WTC11 (cell line): ENCODE measurements at regions not wholly inside any gene's neighbourhood (a gene's known extent, or its start where the extent isn't known, plus 50 kb on each side); places are given as distances from the start of the nearest gene placed in this dataset.
A peak's percentile ranks its signal among the peaks of the same experiment; 100 is the strongest.

Experiments
- ATAC-seq: fragments of 200-7000 bp; cut with Tn5 transposase; 2 replicates; pipeline ENCODE4 v1.10.0; 2021; ENCODE audit warnings: mild to moderate bottlenecking, moderate library complexity
- CTCF ChIA-PET: fragments of 300-600 bp; sonication (Branson Sonifier 250); formaldehyde crosslinking; loops from one replicate; lab custom pipeline; 2021; ENCODE audit warnings: antibody characterized with exemption; lab: Charles Lee
- POLR2A ChIA-PET: fragments of 350-600 bp; sonication (Branson Sonifier 250); formaldehyde crosslinking; loops from one replicate; lab custom pipeline; 2021; ENCODE audit warnings: antibody characterized with exemption; lab: Charles Lee
- DNase-seq: peaks from one replicate; pipeline ENCODE4 v3.0.0; 2021; ENCODE audit warnings: low spot score
- H3K27ac Mint-ChIP-seq: 2 replicates; pipeline ENCODE4 v1.8.0; 2021; ENCODE audit warnings: mixed read lengths
- H3K27me3 Mint-ChIP-seq: 2 replicates; pipeline ENCODE4 v1.8.0; 2021; ENCODE audit warnings: low read depth, mild to moderate bottlenecking, moderate library complexity, mixed read lengths
- H3K36me3 Mint-ChIP-seq: 2 replicates; pipeline ENCODE4 v1.8.0; 2021; ENCODE audit warnings: mixed read lengths
- H3K4me1 Mint-ChIP-seq: 2 replicates; pipeline ENCODE4 v1.8.0; 2022; ENCODE audit warnings: mixed read lengths
- H3K4me3 Mint-ChIP-seq: 2 replicates; pipeline ENCODE4 v1.8.0; 2021; ENCODE audit warnings: mild to moderate bottlenecking, moderate library complexity, mixed read lengths
- H3K9me3 Mint-ChIP-seq: 2 replicates; pipeline ENCODE4 v1.8.0; 2021; ENCODE audit warnings: mixed read lengths
- ARID4B ChIP-seq: sonication (generic); formaldehyde crosslinking; IDR thresholded peaks from 2 replicates; pipeline ENCODE4 v1.8.0; 2023; ENCODE audit warnings: missing genetic modification reagents, mild to moderate bottlenecking, borderline replicate concordance
- E2F5 ChIP-seq: sonication (generic); formaldehyde crosslinking; IDR thresholded peaks from 2 replicates; pipeline ENCODE4 v1.8.1; 2022; ENCODE audit warnings: mild to moderate bottlenecking, moderate library complexity, missing genetic modification reagents
- ELF4 ChIP-seq: sonication (generic); formaldehyde crosslinking; IDR thresholded peaks from 2 replicates; pipeline ENCODE4 v1.8.1; 2022; ENCODE audit warnings: low read depth, mild to moderate bottlenecking, moderate library complexity, missing genetic modification reagents
- ETV6 ChIP-seq: sonication (generic); formaldehyde crosslinking; IDR thresholded peaks from 2 replicates; pipeline ENCODE4 v1.8.1; 2022; ENCODE audit warnings: mild to moderate bottlenecking, missing genetic modification reagents
- FOXJ3 ChIP-seq: sonication (generic); formaldehyde crosslinking; IDR thresholded peaks from 2 replicates; pipeline ENCODE4 v1.9.0; 2021; ENCODE audit warnings: missing genetic modification reagents, mild to moderate bottlenecking, borderline replicate concordance
- GABPB1 ChIP-seq: sonication (generic); formaldehyde crosslinking; IDR thresholded peaks from 2 replicates; pipeline ENCODE4 v1.8.1; 2023; ENCODE audit warnings: mild to moderate bottlenecking, missing genetic modification reagents
- MXD4 ChIP-seq: fragments of 250-450 bp; sonication (Bioruptor Pico); IDR thresholded peaks from 2 replicates; pipeline ENCODE4 v1.8.0; 2021; ENCODE audit warnings: mild to moderate bottlenecking, moderate library complexity, borderline replicate concordance
- NR2C2 ChIP-seq: sonication (generic); formaldehyde crosslinking; IDR thresholded peaks from 2 replicates; pipeline ENCODE4 v1.8.0; 2022; ENCODE audit warnings: mild to moderate bottlenecking, missing genetic modification reagents
- PRRX2 ChIP-seq: fragments of 250-450 bp; sonication (Bioruptor Pico); IDR thresholded peaks from 2 replicates; pipeline ENCODE4 v1.8.0; 2021; ENCODE audit warnings: mild to moderate bottlenecking
- SMAD3 ChIP-seq: sonication (generic); formaldehyde crosslinking; IDR thresholded peaks from 2 replicates; pipeline ENCODE4 v1.8.0; 2022; ENCODE audit warnings: missing genetic modification reagents, mild to moderate bottlenecking, borderline replicate concordance
- TEAD4 ChIP-seq: sonication (generic); formaldehyde crosslinking; IDR thresholded peaks from 2 replicates; pipeline ENCODE4 v1.8.0; 2022; ENCODE audit warnings: mild to moderate bottlenecking, missing genetic modification reagents
- ZNF138 ChIP-seq: sonication (generic); formaldehyde crosslinking; conservative IDR thresholded peaks from 2 replicates; pipeline ENCODE4 v1.8.1; 2022; ENCODE audit warnings: mild to moderate bottlenecking, moderate library complexity, missing genetic modification reagents
- ZNF219 ChIP-seq: sonication (generic); formaldehyde crosslinking; IDR thresholded peaks from 2 replicates; pipeline ENCODE4 v1.8.0; 2023; ENCODE audit warnings: missing genetic modification reagents, mild to moderate bottlenecking, borderline replicate concordance
- ZNF263 ChIP-seq: sonication (generic); formaldehyde crosslinking; IDR thresholded peaks from 2 replicates; pipeline ENCODE4 v1.8.1; 2022; ENCODE audit warnings: low read depth, mild to moderate bottlenecking, moderate library complexity, missing genetic modification reagents
- TF ChIP-seq, protein P1 (sequence below): sonication (generic); formaldehyde crosslinking; IDR thresholded peaks from 2 replicates; pipeline ENCODE4 v1.8.0; 2022; ENCODE audit warnings: missing genetic modification reagents
- TF ChIP-seq, protein P2 (sequence below): sonication (generic); formaldehyde crosslinking; IDR thresholded peaks from 2 replicates; pipeline ENCODE4 v1.8.1; 2023; ENCODE audit warnings: mild to moderate bottlenecking, missing genetic modification reagents, moderate library complexity
- TF ChIP-seq, protein P3 (sequence below): sonication (generic); formaldehyde crosslinking; IDR thresholded peaks from 2 replicates; pipeline ENCODE4 v1.8.0; 2022; ENCODE audit warnings: mild to moderate bottlenecking, missing genetic modification reagents
- TF ChIP-seq, protein P4 (sequence below): fragments of 250-450 bp; sonication (Bioruptor Pico); IDR thresholded peaks from 2 replicates; pipeline ENCODE4 v1.9.0; 2021; ENCODE audit warnings: moderate library complexity, mild to moderate bottlenecking, inconsistent platforms, borderline replicate concordance
- TF ChIP-seq, protein P5 (sequence below): sonication (generic); formaldehyde crosslinking; IDR thresholded peaks from 2 replicates; pipeline ENCODE4 v1.8.0; 2022; ENCODE audit warnings: mild to moderate bottlenecking, missing genetic modification reagents

DNA sequence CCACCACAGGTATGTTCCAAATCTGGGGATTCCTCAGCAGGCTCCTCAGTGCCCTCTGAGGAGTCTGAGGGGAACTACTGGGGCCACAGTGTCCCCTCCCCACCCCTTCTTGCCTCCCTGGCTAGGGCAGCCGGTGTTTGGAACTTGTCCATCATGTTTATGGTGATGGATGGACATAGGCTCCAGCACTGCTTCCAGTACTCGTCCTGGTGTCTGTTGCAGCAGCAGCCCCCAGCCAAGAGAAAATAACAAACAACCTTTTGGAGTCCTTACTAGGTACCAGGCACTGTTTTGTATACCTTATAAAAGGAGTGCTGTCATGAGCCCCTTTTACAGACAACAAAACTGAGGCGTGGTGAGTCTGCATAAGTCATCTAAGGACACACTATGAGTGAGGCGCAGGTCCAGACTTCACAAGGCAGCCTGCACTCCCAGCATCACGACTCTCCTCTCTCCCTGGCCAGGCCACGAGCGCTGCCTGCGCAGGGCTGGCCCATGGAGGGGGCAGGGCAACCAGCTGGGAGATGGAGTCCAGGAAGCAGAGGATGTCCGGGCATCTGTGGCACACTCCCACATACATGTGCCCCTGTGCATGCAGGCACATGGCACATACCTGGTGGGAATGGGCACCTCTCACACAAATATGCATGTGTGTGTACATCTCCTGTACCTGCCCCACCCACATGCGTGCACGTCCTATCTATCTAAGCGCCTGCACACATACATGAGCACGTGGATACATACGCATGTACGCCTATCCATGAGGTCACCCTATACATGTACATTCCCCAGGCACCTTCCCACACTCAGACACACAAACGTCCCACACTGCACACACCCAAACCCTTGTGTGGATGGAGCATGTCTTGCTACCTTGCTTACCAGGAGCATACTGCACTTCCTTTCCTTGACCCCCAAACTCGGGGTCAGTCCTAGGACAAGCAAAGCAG is 152.7 kb downstream of the VEGFA start (continued):
- TF ChIP-seq, protein P1, sequence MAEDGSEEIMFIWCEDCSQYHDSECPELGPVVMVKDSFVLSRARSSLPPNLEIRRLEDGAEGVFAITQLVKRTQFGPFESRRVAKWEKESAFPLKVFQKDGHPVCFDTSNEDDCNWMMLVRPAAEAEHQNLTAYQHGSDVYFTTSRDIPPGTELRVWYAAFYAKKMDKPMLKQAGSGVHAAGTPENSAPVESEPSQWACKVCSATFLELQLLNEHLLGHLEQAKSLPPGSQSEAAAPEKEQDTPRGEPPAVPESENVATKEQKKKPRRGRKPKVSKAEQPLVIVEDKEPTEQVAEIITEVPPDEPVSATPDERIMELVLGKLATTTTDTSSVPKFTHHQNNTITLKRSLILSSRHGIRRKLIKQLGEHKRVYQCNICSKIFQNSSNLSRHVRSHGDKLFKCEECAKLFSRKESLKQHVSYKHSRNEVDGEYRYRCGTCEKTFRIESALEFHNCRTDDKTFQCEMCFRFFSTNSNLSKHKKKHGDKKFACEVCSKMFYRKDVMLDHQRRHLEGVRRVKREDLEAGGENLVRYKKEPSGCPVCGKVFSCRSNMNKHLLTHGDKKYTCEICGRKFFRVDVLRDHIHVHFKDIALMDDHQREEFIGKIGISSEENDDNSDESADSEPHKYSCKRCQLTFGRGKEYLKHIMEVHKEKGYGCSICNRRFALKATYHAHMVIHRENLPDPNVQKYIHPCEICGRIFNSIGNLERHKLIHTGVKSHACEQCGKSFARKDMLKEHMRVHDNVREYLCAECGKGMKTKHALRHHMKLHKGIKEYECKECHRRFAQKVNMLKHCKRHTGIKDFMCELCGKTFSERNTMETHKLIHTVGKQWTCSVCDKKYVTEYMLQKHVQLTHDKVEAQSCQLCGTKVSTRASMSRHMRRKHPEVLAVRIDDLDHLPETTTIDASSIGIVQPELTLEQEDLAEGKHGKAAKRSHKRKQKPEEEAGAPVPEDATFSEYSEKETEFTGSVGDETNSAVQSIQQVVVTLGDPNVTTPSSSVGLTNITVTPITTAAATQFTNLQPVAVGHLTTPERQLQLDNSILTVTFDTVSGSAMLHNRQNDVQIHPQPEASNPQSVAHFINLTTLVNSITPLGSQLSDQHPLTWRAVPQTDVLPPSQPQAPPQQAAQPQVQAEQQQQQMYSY (CRISPR knock-in tag) = no peak
- TF ChIP-seq GABPB1 (CRISPR knock-in tag) = no peak
- TF ChIP-seq ZNF263 = no peak
- TF ChIP-seq, protein P2, sequence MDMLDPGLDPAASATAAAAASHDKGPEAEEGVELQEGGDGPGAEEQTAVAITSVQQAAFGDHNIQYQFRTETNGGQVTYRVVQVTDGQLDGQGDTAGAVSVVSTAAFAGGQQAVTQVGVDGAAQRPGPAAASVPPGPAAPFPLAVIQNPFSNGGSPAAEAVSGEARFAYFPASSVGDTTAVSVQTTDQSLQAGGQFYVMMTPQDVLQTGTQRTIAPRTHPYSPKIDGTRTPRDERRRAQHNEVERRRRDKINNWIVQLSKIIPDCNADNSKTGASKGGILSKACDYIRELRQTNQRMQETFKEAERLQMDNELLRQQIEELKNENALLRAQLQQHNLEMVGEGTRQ (CRISPR knock-in tag) = no peak
- TF ChIP-seq, protein P3, sequence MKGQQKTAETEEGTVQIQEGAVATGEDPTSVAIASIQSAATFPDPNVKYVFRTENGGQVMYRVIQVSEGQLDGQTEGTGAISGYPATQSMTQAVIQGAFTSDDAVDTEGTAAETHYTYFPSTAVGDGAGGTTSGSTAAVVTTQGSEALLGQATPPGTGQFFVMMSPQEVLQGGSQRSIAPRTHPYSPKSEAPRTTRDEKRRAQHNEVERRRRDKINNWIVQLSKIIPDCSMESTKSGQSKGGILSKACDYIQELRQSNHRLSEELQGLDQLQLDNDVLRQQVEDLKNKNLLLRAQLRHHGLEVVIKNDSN (CRISPR knock-in tag) = no peak
- TF ChIP-seq NR2C2 (CRISPR knock-in tag) = no peak
- TF ChIP-seq, protein P4, sequence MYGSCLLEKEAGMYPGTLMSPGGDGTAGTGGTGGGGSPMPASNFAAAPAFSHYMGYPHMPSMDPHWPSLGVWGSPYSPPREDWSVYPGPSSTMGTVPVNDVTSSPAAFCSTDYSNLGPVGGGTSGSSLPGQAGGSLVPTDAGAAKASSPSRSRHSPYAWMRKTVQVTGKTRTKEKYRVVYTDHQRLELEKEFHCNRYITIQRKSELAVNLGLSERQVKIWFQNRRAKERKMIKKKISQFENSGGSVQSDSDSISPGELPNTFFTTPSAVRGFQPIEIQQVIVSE (CRISPR knock-in tag) = no peak

- Mint-ChIP-seq H3K4me3 (no peak overlapping the region), H3K27ac (no peak overlapping the region), H3K9me3 (no peaks in the 10 kb centered on the region), H3K27me3 (no peaks in the 10 kb centered on the region), H3K36me3 (no peaks in the 10 kb centered on the region), H3K4me1 (peaks cover 8% of the 10 kb centered on the region)
- ChIA-PET POLR2A (no interaction called here), CTCF (no interaction called here)
- ATAC-seq (no peak), DNase-seq (peak; percentile 2)
- TF ChIP-seq MXD4 (CRISPR knock-in tag) (no peak), ELF4 (no peak), ARID4B (CRISPR knock-in tag) (no peak), ETV6 (CRISPR knock-in tag) (no peak), TEAD4 (CRISPR knock-in tag) (no peak), ZNF219 (CRISPR knock-in tag) (no peak), FOXJ3 (no peak), E2F5 (CRISPR knock-in tag) (no peak), PRRX2 (no peak), SMAD3 (CRISPR knock-in tag) (no peak), ZNF138 (CRISPR knock-in tag) (no peak)
- TF ChIP-seq, protein P5, sequence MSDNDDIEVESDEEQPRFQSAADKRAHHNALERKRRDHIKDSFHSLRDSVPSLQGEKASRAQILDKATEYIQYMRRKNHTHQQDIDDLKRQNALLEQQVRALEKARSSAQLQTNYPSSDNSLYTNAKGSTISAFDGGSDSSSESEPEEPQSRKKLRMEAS (CRISPR knock-in tag) = no peak
- TF ChIP-seq, protein P4 (CRISPR knock-in tag) = no peak
Observed at GRCh38 chr6:43921548-43922425, 151.8 kb downstream of the VEGFA start.
